ENCODE measurements at regions not wholly inside any gene's neighbourhood (a gene's known extent, or its start where the extent isn't known, plus 50 kb on each side); places are given as distances from the start of the nearest gene placed in this dataset.
"Not testable (repeated sequence)": the region's sequence is repeated elsewhere in the genome, so short reads cannot be mapped to it uniquely, and the experiment has no call there.

DNA sequence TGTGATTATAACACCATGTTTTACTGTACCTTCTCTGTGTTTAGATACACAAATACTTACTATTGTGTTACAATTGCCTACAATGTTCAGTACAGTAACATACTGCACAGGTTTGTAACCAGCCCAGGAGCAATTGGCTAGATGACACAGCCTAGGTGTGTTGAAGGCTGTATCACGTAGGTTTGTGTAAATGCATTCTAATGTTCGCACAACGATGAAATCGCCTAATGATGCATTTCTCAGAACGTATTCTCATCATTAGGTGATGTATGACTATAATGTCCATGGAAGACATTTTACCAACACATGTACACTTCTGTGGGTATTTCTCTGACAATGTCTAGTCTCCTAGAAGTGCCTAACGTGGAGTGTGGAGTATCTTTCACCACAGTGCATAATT, 165.9 kb upstream of the KLF7 start:
- DNase-seq = no peak

DNA sequence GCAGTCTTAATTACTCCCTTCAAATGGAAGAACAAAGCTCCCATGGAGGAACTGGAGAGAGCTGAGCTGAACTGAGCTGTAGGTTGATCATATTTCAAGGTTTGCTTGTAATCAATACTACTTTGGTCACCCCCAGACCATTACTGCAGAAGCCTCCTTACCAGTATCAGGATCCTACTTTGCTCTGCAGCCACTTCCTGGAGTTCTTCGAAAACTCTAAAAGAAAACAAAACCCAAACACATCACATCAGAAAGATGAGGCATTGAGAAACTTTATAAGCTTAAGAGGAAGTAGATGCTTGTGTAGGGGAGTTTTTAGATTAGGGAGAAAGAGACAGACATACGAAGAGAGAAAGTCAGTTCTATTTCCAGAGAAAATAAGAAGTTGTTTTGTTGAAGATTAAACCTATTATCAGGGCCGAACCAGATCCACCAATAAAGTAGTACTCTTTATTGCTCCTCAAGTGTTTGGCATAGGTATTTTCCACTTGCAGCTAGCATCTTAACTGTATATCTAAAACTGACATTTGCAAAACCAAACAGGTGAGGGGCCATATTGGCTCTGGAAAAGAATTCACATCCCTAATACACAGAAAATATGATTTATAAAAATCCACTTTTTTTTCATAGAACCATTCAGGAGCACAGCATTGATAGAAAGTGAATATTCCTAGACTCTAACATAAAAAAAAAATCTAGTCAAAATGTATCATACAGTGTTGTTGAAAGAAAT, 166.9 kb upstream of the KLF7 start:
- no peak for DNase-seq

DNA sequence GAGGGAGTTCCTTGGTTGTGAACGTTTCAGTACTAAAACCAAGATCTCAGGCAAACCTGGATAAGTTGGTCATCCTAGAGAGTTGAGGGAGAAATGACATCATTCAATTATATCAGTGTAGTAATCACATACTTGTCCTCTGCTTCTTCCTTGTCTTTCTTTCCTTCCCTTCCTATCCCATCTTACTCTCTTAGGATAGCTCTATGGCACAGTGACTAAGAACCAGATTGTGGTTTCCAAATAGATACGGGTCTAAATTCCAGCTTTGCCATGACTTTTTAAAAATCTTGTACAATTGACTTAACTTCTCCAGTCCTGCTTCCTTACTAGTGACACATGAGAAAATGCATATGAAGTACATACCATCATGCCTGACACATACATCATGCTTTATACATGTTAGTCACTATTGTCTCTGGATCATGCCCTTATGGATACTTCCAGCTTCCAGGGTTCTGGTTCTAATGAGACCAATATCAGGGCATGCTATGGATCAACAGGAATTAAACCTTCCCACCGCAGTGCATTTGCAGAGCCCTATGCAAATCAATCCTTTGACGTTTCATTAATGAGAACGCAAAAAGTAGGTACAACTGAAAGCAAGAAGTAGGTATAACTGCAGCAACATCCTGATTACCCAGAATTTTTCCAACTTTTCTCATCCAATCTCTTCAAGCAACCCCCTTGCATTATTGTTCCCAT, 168.0 kb upstream of the KLF7 start:
- DNase-seq = no peak

DNA sequence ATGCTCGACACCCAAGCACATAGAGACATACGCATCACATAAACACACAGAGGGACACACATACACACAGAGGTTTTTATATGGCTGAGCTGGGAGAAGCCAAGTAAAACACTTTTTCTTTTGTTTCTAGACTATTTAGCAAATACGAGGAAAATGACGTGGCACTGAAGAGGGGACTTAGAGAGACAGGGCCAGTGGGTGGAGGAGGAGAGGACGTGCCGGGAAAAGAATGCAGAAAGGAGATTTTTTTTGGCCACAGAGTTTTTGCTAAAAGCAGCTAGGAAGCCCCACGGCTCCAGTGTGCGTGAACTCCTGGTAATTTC, 168.5 kb upstream of the KLF7 start:
- DNase-seq = peak; percentile 81

DNA sequence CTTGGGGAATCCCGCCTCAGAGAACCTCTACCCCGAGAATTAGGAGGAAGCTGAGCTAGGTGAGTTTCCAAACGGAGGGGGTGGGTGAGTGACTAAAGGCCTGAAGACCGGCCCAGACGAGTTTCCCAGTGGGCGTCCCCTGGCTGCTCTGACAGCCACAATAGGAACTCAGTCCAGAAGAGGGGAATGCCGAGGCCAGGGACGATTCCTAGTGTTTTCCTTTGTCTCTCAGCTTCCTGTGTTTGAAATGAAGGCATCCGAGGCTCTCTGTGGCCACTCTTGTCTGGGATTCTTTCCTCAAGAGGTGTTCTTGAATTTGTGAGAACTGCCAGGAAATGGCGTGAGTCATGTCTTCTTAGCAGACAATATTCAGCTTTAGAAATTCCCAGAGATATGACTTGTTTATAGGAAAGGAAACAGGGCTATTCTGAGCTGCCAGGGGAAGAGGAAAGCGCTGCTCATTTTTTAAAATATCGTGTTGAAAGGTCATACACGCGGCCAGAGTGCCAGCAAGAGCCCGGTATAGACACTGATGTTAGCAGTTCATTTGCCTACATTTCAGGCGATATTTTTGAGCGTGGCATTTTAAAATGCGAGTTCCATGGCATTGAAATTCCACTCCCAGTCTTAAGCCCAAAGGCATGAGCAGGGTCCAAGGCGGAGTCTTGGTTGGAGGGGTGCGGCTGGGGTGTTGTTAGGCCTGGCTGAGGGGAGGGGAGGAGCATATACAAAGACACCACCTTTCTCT, 169.1 kb upstream of the KLF7 start:
- DNase-seq = peak; percentile 86

DNA sequence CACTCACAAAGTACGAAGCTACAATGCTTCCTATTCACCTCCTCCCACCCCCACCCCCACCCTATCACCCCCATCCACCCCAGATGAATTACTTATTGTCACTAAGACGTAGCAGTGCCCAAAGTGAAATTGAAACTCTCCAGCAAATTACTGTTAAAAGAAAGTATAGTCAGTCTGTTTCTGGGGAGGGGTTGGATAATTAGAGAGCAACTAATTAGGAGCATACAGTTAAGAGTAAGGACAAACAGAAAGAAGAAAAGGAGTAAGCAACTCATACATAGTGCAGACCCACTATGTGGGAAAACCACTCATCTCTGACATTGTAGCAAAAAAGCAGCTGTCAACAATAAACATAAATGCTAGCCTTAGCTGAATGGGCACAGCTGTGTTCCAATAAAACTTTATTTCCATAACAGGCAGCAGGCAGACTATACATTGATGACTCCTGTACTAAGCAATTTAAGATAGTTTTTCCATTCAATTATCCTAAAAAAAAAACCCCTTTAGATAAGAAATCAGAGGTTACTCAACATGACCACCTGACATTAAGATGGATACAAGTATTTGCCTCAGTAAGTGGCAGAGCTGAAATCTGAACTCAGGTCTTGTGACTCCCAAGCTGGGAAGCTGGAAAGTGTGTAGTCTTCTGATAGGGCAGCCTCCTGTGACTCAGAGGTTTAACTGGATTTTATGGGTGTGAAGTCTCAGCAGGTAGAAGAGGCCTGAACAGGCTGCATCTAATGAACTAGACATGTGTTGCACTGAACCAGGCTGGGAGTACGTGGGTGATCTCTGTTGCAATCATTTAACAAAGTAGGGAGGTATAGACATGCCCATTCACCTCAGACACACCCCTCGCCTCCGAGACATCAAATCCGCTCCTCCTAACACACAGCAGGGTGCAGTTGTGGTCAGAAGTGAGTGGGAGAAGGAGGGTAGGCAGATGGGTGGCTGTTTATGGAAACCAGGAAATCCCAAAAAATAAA, 171.8 kb upstream of the KLF7 start:
- peak; percentile 18 for DNase-seq

DNA sequence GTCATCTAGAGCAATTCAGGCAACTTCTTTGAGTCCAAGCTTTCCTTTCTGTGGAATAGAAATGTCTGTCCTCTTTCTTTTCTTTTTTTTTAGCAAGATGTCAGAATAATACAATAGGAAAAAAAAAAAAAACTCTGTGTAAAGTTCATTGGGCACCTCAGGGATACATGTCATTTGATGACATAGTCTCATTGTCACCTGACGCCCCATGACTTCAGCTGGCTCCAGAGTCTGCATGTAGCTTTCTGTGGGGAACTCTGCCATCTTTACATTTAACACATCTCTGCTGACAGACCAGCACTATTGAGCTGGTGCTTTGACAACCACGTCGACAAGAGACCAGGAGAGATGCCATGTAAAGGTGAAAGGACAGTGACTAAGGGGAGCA, 172.5 kb upstream of the KLF7 start:
- DNase-seq = no peak

DNA sequence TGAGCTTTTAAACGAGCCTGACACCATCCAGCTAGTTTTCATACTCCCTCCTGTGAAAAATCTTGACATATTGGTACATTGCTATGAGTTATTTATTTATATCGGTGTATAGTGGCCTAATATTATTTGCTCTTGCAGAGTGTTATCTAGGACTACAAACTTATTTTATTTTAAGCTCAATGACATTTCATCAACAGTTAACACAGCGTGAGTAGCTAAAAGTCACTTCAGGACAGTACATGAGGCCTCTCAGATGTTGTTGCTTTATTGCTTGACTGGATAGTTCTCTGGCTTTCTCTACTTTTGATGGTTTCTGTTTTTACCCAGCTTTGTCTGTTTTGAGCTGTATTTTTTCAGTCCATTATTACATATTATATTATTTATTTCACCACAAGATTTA, 172.9 kb upstream of the KLF7 start:
- DNase-seq = no peak

DNA sequence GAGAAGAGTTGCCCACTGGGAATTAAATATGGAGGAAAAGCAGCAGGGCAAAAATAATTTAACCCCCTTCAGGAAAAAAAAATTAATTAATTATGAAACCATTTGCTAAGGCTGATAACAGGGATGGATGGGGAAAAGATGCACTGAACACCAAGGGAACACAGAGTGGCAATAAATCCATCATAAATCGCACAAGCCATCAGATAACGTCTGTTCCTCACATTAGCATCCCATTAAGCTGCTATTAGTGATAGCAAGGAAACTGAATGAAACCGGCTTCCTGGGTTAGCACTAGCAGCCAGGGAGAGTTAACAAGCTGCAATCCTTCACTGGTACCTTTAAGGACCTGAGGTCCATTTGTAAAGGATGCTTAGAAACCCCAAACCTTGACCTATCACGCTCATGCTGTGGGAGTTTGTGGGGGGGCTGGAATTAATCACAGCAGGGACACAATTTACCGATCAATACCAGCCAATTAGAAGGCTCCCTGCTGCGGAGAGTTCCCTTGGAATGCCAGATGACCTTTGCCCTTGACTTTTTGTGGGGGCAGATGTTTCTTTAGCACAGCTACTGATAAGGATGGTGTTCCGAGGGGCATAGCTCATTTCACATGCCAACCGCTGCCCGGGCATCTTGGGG, 175.5 kb upstream of the KLF7 start:
- DNase-seq = no peak

DNA sequence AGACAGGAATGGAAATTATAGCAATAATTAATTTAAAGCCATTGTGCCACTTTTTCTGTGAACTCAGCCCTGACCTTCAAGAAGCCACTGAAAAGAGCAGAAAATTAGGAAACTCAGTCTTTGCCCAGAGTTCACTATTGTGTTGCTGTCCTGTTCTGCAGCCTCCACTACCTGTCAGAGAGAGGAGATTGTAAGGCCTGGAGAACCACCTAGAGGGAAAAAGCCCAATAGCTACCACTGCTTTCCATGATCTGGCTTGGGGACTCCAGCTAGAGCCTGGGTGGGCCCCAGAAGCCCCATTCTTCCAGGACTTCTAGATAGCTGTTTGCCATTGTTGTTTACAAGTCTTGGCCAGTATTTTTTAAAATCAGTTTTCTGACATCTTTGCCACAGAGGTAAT, 176.1 kb upstream of the KLF7 start:
- peak; percentile 43 for DNase-seq

DNA sequence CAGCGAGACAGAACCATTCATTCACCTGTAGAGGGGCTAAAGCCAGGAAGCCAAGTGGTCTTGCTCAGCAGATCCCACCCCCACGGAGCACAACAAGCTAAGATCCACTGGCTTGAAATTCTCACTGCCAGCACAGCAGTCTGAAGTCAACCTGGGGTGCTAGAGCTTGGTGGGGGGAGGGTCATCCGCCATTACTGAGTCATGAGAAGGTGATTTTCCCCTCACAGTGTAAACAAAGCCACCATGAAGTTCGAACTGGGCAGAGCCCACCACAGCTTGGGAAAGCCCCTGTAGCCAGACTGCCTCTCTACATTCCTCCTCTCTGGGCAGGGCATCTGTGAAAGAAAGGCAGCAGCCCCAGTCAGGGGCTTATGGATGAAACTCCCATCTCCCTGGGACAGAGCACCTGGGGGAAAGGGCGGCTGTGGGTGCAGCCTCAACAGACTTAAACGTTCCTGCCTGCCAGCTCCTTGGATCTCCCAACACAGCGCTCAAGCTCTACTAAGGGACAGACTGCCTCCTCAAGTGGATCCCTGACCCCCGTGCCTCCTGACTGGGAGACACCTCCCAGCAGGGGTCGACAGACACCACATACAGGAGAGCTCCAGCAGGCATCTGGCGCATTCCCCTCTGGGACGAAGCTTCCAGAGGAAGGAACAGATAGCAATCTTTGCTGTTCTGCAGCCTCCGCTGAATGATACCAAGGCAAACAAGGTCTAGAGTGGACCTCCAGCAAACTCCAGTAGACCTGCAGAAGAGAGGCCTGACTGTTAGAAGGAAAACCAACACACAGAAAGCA, 179.0 kb upstream of the KLF7 start:
- not testable (repeated sequence) for DNase-seq

DNA sequence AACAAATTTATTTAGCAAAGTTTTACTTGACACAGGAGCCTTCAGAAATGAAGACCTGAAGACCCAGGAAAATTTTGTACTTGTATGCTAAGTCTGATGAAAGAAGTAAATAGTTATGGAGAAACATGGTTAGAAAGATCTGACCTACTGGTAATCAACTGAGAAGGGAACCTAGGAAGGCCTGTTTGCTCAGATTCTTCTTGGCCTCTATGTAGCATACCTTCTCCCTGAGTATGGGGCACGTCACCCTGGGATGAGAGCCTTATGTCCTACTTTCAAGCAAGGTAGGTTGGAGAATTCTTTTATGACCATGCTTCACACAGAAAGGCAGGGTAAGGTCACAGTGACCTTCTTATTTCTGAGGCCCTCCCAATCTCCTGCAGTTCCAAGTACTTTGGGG, 178.6 kb upstream of the CREB1 start:
- DNase-seq = no peak

DNA sequence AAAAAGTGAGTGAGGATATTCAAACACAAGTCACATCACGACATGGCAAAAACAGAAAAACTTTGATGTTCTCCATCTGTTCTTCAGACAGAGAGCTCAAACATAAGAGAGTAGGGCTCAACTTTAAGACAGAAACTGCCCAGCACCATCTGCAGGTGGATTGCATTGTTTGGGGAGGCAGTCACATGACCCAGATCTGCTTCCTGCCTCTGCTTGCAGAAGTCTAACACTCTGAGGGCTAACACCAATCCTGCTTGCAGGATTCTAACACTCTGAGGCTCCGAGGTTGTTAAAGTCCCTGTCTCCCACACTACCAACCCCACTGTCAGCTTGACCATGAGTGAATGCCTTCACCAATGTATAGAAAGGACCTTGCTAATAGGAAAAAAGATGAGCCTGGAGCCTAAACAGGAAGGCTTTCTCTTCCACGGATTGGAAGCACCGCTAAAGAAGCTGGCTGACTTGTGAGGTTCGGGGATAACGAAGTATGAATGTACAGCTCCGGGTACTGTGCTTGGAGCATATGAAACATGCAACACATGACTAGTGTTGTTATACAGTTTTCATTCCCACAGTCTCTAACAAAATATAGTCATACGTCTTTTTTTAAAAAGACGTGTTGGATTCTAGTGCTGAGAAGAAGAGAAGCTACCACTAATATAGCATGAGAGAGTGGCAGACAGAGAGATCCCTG, 176.6 kb upstream of the CREB1 start:
- peak; percentile 70 for DNase-seq

DNA sequence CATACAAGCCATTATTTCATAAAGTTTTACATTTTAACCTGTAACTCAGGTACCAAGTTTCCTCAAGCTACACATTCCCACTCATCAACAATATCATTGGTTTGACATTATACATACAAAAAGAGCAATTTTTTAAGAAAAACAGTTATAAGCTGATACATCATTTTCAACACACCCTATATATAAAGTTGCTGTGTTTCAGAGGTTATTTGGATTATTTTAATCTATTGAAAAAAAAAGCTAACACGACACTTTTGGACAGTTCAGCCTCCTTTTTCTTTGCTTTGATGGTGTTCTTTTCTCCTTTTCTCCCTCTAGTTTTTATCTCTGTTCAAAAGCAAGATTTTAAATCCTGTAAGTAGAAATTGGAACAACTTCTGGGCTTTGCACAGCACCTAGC, 175.9 kb upstream of the CREB1 start:
- no peak for DNase-seq

DNA sequence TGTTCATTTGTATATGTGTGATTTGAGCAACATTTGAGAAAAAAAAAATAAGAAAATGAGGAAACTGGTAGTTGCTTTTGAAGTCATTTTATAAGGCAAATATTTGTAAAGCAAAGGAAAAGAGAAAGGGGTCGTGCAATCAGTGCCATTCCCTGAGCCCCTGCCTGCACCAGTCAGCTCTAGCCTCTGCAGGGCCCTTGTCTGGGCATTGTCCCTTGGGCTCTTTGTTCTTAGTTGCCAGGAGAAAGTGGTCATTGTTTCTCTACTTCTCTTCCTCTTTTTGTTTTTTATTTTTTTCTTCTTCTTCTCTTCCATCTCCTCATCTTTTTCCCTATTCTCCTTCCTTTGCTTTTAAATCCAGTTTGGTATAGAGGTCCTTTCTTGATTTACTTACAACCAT, 175.3 kb upstream of the CREB1 start:
- DNase-seq = no peak

DNA sequence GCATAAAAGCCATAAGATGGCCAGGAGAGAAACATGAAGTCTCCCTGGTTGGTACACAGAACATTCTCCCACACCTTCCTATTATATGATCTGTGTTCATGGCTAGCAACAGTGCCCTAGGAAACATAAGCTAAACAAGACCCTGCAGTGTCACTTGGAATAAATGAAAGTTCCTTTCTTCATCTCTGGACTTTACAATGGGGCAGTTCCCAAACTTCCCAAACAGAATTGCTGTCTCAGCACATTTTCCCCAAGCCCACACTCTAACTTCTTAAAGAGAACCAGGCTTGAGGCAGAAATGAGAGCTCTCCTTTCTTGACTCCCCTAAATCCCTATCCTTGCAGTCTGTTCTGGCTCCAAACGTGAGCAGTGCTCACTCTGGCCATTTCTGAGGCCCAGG, 173.2 kb upstream of the CREB1 start:
- DNase-seq = no peak

DNA sequence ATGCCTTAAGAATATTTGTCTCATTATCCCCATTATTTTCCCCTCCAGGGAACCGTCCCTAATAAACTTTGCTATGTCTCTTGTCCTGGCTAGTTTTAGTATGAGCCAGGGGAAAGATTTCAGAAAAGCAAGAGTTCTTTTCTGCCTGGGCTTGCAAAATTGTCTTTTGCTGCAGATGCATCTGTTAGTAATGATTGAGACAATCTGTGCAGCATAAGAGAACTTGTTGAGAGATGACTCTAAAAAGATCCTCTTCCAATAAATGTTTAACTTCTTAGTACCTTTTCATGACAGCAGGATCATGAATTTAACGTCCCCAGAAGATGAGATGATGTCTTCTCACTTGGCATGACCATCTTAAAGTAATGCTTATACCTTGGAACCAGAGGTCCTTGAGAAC, 172.5 kb upstream of the CREB1 start:
- no peak for DNase-seq

DNA sequence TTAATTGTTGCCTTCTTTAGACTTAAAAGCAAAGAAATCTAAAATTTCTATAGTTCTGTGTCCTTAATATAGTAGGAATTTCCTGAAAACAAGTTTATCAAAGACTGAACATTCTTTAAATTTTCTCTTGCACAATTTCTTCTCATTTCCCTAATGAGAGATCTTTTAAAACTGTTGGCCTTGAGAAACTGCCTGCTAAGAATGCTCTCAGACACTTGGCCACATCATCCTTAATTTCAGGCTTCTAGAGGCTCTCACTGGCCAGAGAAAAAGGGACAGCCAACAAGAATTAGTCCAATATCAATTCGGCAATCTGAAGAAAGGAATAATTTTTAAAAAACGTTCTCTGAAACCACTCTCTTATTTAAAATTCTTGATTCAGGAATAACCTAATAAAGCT, 167.0 kb upstream of the CREB1 start:
- DNase-seq = no peak

DNA sequence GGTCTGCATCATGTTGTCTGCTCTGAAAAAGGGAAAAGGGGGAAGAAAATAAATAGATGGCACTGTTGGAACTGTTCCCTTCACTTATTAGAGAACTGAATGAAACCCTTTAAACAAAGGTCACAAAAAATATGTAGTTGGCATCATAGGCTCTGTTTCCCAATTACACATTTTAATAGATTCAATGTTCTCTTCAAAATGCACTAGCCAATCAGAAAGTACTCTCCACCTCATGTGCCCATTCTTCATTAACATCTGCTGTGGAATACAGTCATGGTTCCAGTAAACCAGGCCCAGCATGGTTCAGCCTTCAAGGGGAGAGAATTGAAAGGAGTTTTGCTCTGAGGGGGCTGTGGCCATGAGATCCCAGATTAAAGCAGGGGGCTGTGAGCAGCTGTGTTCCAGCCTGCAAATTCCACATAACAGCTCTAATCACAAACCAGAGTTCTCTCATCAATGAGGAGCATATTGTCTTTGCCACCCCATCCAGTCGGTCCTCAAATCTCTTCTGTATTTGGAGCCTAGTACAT, 165.9 kb upstream of the CREB1 start:
- DNase-seq = no peak

DNA sequence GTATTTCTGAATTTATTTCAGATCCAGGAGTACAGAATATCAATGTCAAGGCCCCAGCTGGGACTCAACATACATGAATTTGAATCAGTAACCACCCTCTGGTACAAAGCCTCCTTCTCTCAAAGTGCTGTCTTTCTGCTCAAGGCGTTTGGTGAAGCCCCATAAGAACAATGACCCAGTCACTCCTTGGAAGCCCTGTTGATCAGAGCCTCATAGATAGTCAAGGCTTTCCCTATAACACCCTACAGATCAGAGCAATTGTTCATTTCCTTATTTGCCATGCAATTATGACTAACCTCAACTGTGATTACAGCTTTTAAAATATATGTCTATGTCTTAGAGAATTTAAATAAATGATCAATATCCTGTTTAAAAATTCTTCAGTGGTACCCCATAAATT, 159.1 kb upstream of the CREB1 start:
- DNase-seq = no peak

DNA sequence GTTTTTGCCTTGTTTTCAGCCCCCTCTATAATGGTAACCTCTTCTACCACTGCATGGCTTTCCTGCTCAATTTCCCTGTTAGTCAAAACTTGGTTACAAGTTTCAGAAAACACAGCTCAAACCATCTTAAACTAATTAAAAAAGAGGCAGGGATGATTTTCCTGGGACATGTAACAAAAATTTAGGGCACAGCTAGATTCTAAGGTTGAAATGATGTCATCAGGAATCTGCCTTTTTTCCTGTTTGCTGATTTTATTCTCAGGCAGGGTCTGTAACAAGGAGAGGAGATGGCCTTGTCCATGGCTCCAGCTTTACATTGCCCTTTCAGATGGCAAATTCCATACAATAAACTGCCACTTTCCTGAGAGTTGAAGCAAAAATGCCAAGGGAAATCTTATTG, 157.9 kb upstream of the CREB1 start:
- DNase-seq = no peak

Data from DMS53 (cell line).